Epidermal melanocyte (primary cell): ENCODE measurements at regions not wholly inside any gene's neighbourhood (a gene's known extent, or its start where the extent isn't known, plus 50 kb on each side); places are given as distances from the start of the nearest gene placed in this dataset.
"Not testable (repeated sequence)": the region's sequence is repeated elsewhere in the genome, so short reads cannot be mapped to it uniquely, and the experiment has no call there.

Experiments used
- DNase-seq: peaks from one replicate; pipeline ENCODE4 v3.0.0; 2011; ENCODE audit warnings: low spot score; ENCODE audit not compliant: insufficient read length

DNA sequence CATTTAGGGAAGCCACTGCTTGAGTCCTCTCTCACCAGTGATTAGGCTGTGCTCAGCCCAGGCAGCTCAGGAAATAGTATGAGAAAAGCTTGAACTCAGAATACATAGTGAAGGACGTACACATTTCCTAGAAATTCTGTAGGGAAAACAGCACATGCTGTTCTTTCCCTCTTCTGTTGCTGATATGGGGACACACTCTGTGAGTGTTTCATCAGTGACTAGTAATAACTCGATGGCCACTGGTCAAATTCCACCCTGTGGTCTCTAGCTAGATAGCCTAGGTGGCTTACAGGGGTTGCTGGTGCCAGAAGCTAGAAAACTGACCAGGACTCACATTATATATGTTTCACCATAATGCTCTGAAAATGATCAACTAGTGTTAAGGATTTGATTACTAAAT, 259.8 kb upstream of the SOX4 start:
- no peak for DNase-seq

DNA sequence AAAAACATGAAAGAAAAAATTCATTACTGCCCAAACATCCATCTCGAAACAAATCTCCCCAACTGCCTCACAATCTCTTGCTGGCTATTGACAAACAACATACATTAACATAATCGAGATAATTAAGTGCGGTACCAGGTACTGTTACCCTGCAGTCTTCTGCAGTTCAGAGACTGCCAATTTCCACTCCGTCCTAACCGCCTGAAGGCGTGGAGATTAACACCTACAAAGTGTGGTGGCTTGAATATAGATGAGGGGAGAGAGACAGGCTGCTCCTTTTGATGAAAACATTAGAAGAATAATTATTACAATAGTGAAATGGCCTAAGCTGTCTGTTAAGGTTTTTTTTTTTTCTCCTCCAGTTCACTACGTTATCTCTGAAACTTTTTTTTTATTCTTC, 258.9 kb upstream of the SOX4 start:
- no peak for DNase-seq

DNA sequence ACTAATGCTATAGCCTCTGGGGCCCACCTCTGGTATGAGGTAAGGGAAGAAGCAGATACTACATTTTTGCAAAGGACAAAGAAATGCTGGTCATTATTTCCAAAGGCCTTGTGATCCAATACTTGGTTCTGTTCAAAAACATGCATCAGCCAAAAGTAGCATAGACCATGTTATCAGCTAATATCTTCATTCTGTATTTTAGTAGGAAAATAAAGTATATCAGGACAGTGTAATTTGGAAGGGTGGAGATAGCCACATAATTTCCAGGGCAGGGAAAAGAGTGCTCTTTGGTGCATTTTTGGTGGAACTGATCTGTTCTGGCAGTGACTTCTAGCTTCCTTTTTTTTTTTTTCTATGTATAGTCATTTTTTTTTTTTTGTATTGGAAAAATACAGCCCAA, 258.0 kb upstream of the SOX4 start:
- DNase-seq = no peak

DNA sequence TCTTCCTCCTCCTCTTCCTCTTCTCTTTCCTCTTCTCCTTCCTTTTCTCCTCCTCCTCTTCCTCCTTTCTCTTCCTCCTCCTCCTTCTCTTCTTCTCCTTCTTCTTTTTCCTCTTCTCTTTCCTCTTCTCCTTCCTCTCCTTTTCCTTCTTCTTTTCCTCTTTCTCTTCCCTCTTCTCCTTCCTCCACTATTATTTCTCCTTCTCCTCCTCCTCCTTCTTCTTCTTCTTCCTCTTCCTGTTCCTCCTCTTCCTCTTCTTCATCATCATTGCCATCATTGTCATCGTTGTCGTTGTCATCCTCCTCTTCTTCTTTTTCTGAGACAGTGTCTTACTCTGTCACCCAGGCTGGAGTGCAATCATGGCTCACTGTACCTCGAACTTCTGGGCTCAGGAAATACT, 256.3 kb upstream of the SOX4 start:
- DNase-seq = no peak

DNA sequence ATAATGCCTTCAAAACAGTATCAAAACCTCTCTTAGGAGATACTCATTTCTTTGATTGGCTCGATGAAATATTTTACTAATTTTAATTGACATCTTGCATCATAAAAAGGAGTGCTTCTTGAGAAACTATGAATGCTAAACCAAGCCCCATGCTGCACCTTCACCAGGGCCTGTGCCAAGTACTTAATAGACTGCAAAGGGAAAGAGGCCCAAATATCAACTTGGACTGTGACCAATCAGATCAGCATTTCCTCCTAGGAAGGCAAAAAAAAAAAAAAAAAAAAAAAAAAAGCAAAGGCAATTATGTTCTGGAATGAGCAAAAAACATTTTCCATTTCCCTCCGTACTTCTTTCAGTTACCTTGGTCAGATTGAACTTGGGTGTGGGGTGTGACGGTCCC, 253.0 kb upstream of the SOX4 start:
- DNase-seq = no peak

DNA sequence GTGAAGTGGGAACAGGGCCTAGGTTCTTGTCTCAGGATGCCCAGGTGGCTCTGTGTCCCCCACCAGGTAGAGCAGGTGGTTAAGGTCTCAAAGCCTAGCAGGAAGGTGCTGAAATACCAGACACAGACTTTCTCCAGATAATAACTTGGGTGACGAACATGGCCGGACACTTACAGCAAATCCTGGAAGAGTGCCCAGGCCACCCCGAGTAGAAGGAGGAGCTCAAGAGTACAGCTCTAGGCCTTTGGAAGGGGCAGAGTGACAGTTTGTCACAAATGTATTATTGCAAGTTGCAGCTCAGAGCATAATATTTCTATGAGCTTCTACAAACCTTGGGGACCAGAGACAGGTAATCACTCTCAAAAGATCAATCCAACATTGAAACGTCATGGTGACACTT, 251.6 kb upstream of the SOX4 start:
- DNase-seq = no peak

DNA sequence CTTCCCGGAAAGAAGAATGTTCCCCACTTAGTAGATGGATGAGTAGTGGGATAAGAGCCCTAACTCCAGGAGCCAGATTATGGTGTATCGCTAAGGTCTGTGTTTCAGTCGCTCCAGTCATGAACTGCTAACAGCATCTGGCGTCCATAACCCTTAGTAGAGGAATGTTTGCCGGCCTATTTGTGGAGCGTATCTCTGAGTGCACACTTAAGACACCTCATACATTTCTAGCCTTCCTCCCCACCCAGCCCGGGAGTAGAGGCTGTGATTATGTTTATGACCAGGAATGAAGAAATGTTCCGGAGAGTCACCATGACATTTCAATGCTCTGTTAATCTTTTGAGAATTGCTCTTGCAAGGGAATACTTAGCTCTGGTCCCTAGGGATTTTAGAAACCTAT, 251.1 kb upstream of the SOX4 start:
- no peak for DNase-seq

DNA sequence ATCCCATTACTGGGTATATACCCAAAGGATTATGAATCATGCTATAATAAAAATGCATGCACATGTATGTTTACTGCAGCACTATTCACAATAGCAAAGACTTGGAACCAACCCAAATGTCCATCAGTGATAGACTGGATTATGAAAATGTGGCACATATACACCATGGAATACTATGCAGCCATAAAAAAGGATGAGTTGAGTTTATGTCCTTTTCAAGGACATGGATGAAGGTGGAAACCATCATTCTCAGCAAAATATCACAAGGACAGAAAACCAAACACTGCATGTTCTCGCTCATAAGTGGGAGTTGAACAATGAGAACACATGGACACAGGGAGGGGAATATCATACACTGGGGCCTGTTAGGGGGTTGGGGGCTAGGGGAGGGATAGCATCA, 247.8 kb upstream of the SOX4 start:
- not testable (repeated sequence) for DNase-seq

DNA sequence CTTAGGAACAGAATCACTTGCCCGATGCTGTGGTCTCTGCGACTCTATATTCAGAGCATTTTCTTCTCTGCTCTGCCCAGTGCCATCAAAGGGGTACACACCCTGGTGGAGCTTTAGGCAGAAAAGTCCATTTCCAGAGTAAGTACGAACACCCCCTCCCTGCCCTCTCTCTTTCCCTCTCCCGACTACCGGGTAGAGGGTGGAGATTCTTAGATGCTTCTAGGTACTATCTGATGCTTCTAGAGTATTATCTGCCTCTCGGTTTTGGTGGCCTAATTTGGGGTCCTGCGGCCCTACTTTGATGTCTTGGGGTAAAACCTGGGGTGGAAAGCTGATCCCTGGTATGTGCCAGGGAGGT, 245.4 kb upstream of the SOX4 start:
- DNase-seq = no peak

DNA sequence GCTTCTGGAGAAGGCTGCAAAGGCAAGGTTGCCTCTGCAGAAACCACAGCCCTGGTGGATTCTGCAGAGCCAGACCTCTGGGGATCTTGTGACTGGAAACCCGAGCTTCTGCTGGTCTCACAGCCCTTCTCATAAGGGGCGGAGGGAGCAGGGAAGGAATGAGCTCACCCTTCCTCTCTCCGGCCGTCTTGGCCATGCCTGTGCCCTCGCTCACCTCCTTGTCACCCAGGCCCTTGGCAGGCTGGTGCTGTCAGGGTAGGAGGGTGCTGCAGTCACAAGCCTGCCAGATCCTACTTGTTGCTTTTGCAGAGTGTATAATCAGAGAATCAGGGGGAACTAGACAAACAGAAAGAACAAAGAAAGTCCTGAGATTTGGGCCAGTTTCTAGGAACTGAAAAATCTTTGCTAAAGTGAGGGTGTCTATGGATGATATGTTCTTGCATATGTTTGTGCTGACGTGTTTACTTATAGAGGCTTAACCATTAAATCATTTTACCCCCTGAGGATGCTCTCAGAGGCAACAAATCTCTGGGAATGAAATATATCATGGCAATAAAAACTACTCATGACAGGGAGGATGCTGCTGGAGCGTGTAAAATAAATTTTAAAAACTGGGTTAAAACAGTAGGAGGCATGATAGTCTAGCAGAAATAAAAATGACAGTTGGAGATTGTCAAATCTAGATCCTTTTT, 244.9 kb upstream of the SOX4 start:
- DNase-seq = no peak

DNA sequence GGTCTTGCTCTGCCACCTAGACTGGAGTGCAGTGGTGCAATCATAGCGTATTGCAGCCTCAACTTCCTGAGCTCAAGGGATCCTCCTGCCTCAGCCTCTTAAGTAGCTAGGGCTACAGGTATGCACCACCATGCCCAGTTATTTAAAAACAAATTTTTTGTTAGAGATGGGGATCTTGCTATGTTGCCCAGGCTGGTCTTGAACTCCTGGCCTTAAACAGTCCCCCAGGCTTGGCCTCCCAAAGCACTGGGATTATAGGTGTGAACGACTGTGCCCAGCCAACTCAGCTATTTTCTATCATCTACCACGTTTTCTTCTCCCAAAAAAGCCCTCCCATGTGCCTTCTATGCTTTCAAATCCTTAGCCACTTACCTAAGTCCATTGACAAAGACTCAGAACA, 243.7 kb upstream of the SOX4 start:
- no peak for DNase-seq

DNA sequence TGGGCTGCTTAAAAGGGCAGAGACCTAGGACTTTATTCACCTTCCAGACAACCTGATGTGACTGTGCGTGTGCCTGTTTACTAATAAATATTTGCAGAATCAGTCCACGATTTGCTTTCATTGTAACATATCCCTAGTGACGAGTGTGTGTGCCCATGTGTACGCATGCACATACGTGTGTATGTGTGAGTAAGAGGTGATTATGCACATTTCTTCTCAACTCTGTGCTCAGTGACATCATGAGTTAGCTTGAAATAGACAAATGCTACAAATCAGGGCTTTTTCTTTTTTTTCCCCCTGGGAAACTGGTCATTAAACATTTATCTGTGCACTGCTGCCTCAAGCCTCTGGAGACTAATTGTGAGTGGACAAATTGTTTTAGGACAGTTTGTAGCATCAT, 242.6 kb upstream of the SOX4 start:
- no peak for DNase-seq

DNA sequence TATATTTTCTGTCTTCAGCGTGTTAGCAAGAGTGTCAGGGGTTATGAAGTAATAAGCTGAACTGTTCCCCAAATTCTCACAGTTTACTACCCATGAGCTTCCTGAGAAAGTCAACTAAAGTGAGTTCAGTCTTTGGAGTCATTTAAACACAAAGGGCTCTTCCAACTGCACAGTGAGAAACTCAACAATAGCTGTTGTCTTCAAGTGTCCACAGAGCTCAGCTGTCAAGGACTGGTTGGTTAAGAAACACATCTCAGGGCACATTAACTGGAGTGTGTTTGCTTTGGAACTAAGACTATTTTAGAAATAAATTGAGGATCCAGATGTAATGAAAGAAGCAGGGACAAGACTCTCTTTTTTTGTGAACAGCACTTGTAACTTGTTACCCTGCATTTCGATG, 241.4 kb upstream of the SOX4 start:
- no peak for DNase-seq

DNA sequence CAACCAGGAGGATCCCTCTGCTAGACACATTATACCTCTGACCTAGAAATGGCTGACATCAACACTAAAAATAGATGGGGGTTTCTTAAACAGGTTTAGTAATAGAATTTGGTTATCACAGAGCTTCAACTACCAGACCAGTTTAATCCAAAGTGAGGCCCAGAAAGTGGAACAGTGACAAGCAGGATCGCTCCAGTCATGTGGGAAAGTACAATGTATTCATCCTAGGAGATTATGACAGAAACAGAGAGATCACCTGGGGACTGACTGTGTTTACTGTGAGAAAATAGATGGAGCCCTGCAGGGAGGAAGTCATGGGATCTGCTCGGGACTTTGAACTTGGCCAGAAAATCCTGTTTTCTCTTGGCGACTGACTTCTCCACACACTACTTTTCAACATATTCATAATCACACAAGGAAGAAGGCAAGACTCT, 238.7 kb upstream of the SOX4 start:
- DNase-seq = no peak

DNA sequence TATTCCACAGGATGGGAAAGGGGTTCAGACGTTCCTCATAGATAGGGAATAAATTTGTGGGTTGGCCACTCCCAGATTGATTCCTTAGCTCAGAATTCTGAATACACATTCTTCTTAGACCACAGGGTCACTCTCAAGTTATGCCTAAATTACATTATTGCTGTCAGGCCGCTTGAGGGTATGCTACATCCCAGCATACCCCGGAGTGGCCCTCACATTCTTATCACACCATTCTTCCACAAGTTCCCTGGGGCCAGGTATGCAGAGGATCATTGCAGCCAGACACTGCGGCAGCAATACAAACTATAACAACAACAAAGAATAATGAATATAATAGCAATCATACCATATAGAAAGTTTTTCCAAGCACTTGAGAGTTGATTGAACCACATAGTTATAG, 237.9 kb upstream of the SOX4 start:
- DNase-seq = no peak

DNA sequence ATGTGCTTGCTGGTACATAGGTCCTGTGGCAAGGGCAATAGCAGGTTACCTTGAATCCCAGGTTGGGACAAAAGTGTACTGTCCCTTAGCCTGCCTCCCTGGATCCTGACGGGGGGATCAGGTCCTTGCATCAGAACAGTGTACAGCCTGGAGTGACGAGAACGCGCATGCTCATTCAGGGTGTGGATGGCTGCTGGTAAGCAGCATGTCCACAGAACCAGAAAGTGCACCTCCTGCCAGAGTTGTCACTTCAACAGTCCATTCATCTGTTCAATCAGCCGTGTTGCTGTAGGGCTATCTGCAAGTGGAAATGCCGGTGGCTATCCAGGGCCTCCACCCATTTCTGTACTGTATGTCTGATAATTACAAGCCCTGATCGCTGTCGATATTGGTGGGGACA, 236.3 kb upstream of the SOX4 start:
- no peak for DNase-seq

DNA sequence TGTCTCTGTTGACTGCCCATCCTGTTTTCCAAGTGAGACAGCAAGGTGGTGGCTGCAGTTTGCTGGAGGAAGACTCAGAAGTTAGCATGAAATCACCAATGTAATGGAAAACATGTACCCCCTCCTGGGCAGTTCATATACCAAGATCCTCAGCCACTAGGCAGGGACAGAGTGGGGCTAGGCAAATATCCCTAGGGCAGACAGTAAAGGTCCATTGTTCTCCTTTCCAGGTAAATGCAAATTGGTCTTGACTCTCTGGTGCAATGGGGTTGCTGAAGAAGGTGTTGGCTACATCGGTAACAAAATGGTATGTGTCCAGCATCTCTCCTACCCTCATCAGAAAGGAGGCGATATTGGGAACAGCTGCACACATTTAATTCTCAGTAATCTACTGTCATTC, 233.6 kb upstream of the SOX4 start:
- no peak for DNase-seq

DNA sequence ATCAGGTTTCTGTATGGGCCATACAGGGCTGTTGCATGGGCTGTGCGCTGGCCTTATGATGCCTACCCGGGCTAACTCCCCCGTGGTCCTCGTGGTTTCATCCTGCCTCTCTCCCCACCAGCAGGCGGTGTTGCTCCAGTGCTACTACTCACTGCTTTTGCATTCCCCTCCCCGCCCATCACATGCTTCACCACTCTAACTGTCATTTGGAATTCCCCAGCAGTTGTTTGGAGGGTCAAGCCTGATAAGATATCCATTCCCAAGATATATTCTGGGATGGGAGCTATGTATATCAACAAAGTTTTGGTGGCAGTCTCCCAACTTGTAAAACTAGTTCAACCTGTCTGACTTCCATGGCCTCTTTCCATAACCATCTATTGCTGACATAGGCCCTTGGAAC, 233.2 kb upstream of the SOX4 start:
- no peak for DNase-seq

DNA sequence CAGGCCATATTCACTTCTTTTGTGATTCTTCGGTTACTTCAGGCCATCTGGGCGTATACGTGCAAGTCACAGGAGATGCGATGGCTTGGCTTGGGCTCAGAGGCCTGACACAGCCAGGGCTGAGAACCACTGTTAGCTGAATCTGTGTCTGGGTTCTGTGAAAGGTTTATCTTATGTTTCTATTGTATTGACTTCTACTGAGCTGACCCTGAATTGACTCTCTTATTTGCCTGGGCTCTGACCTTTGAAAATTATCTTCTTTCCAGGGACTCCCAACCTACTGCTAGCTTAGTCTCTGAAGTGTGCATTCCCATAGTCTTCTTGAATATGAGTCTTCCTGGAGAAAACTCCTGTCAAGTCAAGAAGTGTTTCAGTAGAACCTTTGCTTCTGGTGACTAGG, 226.4 kb upstream of the SOX4 start:
- DNase-seq = no peak

DNA sequence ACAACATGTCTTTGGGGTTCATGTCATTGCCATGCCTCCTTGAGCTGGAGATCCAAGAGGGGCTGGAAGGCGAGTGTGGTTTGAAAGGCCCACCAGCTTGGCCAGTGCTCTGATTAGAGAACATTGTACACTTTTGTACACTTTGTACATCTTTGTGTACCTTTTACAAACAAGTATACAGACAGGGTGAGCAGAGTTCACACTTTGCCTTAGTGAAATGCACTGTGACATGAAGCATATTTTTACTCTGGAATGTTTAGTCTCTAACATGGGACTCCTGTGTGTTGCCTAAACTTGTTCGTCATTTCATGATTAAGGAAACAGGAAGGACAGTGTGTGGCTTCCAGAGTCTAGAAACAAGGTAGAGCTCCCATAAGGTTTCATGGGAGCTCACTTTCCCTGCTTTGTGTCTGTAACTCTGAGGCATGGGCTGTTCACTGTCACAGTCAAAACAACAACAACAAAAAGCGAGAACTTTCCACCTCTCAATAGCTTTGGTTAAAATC, 225.8 kb upstream of the SOX4 start:
- no peak for DNase-seq

DNA sequence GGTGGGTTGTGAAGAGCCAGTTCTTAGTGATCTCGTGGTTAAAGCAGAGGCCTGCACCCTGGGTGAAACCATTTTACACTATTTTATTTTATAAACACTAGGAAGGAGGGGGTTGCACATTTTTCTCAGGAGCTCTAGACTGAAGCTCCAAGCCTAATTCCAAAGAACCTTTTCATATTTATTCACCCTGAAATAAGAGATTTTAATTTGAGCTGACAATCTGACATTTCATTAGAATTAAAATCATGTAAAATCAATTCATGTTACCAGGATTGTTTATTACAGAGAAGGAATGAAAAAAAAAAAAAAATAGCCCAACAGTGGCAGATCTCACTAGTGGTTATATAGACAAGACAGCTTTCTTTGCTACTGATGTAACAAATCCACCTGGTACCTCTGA, 222.5 kb upstream of the SOX4 start:
- DNase-seq = no peak

DNA sequence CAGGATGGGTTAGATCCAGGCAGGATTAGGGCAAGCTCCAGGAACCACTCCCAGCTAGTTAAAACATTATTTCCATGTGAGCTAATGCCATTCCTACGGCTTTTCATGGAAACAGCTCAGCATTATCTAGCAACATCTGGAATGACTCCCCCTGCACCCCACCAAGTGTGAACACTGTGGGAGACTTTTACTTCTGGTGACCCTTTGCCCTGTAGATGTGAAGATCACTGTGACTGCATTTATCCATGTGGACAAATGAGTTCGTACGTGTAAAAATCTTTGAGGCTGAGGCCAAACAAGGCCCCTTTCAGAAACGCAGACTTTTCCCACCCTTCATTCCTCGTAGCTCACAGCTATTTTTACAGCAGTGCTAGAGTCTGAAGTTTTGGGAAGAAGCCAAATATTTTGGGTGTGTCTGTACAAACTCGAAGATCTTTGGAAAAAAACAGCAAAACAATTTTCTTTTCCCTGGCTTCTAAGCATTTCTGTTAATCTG, 221.8 kb upstream of the SOX4 start:
- peak; percentile 66 for DNase-seq
